Middle frontal gyrus (tissue), 1 donor: ENCODE measurements at regions not wholly inside any gene's neighbourhood (a gene's known extent, or its start where the extent isn't known, plus 50 kb on each side); places are given as distances from the start of the nearest gene placed in this dataset.
"Not testable (repeated sequence)": the region's sequence is repeated elsewhere in the genome, so short reads cannot be mapped to it uniquely, and the experiment has no call there.

Experiments
- DNase-seq: peaks from one replicate; pipeline ENCODE4 v3.0.0-alpha.2; 2015; ENCODE audit warnings: low spot score; ENCODE audit errors: extremely low spot score

DNA sequence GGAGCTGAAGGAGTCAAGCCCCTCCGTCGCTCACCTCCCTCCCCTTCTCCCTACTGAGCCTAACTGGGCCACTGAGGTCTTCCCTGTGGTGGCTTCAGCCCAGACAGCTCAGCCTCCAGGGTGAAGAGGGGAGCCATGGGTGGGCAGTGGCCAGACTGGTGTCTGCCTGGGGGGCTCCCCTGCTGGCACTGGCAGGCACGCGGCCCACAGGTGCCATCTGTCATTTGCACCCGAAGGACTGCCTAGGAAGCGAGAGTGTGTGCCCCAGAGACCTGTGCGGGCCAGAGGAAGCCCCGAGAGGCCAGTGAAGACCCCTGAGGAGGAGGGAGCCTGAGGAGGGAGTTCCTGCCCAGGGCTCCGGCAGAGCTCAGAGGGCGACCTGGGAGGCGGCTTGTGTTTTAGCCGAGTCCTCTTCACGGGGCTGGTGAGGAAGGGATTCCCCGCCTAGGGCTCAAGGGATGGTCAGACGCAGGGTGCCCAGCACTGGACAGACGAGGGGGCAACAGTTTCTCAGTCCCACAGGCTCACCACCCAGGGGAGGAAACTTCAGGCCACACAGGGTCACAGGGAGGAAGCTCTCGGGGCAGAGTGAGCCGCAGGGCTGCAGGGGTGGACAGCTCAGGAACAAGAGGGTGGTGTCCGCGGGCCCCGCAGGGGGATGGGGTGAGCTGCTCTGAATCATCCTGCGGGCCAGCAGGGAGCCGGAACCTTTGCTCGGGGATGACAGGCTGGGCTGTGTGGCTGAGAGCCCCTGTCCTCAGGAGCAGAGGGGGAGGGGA lies 76.2 kb upstream of the PPP2R2D start:
- DNase-seq, result no peak

DNA sequence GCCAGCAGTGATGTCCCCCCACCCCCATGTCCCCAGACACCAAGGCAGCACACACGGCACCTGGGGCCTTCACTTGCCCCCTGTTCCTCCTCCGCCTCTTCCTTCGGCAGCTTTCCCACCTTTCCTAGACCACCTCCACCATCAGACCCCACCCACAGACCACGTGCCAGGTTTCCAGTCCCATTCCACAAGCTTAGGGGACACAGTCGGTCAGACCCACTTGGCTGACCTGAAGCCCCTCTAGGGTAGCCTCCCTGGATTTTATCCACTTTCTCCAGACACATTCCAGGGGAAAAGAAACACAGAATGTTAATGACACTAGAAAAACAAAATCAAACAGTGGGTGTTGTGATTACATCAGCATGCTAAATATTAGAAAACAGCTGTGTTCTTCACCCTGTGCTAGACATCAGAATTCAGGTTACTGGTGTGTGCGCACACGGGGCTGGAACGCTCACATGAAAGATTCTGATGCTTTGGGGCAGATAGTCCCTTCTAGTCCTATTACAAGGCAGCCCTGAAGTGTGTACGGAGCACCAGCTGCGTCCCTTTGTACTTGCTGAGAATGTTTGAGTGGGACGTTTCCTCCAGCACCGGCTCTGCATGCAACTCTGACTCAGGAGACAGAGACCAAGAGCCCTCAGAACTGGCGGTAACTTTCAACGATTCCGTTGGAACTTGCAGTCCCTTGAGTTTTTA lies 75.5 kb upstream of the PPP2R2D start:
- peak; percentile 8 for DNase-seq

DNA sequence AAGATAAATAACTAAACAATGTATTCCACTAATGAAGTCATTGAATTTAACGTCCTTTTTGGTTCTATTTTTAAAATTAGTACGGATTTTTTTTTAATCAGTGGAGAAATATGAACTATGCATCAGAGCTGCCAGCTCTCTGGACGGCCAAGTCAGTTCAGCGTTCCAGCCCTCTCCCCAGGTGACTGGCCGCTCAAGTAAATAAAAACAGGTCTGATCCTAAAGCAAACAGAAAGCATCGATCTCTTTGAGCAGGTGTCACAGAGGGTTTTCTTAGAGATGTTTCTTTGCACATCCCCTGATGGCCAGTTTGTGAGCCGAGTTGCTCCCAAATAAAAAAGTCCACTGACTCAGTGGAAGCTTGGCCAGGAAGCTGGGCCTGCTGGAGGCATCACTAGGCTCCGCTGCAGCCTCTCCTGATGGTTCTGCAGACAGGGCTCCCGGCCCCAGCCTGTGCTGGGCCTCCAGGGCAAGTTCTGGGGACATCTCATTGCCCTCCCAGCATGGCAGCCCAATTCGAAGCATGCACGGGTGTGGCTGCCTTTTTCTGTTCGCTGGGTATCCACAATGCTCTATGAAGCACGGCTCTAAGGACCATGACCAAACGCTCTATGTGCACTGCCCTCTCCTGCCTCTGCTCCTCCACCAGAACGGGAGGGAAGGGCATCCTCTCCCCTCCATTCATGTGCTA lies 74.7 kb upstream of the PPP2R2D start:
- no peak for DNase-seq

DNA sequence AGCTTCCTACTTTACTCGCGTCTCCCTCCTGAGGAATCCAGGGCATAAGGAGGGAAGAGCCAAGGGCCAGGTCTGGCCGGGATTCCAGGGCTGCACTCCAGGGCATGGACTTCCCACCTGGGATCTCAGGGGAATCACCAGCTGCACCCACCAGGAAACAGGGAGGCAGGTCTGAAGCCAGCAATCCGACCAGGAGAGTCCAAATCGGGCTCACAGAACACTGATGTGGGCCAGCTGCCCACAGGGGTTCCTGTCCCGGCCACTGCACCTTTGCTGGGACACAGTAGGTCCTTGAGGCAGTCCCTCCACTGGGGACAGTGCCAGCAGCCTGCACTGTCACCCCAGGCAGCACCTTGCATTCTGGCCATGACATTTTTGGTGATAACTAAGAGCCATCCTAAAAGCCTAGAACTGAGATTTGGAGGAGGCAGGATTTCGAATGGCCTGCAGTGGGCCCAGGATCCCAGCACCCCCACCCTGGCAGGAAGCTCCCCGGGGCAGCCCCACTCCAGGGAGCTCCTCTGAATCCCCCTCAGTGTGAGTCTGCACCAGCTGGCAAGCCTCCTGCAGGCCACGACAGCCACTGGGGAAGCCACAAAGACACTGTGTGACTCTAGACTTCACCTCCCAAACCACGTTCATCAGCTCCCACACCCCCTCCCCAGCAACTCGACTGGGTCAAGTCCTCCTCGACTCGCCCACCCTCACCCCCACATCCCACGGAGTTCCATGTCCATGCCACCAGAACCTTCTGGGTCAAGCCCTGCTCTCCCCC lies 71.5 kb upstream of the PPP2R2D start:
- no peak for DNase-seq

DNA sequence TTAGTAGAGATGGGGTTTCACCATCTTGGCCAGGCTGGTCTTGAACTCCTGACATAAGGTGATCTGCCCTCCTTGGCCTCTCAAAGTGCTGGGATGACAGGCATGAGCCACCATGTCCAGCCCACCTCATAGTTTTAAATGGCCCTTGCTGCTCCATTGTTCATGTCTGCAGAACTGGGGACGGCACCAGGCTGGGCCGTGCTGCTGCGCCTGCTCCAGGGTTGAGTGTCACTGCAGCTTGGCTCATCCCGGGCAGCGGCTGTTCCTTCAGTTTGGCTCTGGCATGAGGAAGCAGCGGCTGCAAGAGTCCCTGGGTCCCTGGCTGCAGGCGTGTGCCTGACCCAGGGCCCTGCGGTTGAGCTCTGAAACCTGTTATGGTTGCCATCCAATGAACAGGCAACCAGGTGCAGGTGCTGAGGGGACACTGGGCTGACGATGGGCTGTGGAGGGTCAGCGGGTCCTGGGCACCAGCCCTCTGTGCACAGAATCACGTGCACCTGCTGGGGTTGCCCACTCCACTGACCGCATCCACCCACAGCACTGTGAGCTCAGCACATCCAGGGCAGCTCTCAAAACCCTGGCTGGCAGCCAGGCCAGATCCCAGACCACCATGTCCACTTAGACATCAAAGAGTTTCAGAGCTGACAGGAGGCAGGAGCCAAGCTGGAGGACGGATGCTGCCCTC lies 70.2 kb upstream of the PPP2R2D start:
- no peak for DNase-seq

DNA sequence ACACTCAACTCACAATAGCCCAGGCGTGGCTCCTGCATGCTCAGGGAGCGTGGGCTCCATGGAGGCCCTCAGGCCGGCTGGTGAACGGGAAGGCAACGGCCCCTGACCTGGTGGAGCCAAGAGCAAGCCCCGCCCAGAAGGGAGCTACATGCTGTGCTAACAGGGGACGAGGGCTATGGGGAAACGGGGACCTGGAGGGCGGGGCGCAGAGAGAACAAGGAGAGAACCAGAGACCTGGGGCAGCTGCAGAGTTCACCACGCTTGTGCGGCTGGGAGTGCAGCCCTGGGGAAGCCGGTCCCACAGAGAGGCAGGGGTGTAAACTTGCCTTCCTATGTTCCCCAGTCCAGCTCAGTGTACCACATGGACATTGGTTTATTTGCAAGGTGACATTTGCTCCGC lies 69.2 kb upstream of the PPP2R2D start:
- no peak for DNase-seq

DNA sequence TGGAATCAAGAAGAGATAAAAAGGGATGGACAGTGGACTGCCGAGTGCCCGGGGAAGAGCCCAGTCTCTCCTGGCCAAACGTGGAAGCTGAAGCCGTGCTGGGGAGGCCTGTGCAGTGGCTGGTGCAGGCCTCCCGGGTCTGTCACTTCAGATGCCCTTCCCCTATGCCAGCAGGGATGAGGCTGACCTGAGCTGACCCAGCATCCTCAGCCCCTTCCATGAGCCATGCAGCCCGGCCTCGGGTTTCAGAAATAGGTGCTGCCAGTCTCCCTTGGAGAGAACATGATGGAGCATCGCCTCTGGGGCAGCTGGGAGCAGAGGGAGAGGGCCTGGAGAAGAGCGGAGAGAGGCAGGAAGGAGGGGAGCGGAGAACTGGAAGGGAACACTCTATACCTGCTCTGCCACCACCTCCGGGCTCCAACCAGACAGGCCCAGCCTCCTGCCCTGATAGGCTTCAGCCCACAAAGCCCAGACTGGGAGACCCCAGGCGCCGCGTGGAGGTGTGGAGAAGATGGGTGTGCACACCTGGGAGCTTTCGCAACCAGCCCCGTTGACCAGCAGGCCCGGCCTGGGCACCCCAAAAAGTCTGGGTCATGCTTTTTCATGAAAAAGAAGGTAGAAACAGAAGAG lies 68.6 kb upstream of the PPP2R2D start:
- DNase-seq, result no peak

DNA sequence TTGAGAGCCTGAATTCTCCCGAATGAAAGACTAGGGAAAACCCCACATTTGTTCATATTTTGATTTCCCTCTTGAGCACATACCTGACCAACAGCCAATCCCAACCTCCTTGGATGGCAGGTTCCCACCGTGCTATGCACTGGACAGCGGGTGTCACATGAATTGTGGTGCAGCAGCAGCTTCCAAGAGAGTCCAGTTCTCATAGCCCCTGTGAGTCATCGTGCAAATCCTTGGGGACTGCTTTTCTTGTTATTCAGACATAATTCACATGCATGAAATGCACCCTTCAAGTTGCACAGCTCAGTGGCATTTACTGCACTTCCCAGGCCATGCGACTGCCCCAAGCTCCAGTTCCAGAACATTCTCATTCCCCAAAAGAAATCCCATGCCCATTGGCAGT lies 67.8 kb upstream of the PPP2R2D start:
- no peak for DNase-seq

DNA sequence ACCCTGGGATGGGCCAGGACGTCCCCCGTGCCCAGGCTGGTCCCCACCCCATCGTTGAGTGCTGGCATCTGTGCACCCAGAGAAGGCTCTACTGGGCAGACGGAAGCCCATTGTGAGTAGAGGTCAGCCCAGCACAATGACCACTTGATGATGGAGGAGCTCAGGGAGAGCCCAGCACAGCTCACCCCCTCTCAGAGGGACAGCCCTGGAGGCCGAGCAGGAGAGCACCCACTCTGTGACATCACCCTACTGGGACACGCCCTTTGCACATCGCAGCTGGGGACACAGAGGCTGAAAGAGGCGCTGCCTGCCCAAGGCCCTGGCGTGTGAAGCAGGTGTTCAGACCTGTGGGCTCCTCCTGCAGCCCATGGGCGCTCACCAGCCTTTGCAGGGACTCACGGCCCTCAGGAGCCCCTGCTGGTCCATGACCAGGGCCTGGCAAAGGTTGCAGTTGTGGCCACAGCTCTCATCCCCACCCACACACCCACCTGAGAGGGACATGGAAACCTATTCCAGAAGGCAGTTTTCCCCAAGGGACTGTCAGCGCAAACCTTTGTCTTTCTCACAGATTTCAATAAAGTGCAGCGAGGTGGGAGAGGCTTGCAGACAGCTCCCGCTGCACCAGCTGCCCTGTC lies 67.2 kb upstream of the PPP2R2D start:
- no peak for DNase-seq

DNA sequence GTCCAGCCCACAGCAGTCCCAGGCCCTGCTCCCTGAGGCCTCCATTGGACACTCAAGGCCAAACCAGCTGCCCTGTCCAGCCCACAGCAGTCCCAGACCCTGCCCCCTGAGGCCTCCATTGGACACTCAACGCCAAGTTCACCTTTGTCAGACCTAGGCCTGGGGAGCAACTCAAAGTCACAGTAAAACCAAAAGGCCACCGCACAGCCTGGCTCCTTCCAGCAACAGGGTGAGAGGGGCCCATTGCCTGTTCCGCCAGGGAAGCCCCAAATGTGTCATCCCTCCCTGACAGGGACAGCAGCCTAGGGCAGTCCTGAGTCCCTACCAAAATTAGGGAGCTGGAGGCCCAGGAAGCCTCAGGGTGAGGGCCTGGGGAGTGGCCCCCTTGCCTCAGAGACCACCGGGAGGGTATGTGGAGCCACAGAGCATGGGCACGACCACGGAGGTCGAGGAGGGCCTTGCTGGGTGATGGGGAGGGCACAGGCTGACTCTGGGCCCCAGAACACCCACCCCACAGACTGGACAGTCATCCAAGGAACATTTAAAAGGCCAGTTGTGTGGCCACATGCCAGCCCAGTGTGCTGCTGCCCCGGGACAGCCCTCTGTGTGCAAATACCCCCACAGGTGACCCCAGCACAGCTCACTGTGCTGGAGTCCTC lies 66.5 kb upstream of the PPP2R2D start:
- DNase-seq, result no peak

DNA sequence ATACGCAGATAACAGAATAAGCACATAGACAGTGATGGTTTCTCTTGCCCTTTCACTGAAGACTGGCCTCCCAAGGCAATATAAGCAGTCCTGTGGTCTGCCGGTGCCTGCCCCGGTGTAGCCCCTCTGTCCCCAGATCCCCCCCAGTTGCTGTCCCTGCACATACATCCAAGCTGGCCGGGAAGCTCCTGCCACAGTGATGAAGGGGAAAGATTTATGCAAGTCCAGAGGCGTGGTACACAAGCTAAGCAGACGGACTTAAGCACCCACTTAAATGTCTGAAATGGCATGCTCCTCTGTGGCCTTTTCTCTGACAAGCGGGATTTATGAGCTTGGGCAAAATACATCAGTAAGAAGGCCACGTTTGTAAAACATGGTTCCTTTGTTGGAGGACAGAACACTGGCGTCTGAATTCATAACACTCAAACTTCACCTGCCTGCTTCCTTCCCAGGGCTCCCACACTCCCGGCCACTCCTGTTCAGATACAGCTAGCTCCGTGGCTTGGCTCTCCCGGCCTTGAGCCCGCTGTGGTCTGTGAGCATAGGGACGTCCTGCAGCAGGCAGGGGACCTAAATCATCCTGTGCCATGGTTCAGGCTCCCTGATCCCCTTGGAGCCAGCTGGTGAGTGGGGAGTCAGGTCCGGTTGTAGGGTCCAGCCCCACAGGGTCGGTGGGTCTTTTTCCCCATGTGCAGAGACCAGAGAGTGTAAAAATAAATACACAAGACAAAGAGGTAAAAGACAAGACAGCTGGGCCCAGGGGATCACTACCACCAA lies 61.7 kb upstream of the PPP2R2D start:
- no peak for DNase-seq

DNA sequence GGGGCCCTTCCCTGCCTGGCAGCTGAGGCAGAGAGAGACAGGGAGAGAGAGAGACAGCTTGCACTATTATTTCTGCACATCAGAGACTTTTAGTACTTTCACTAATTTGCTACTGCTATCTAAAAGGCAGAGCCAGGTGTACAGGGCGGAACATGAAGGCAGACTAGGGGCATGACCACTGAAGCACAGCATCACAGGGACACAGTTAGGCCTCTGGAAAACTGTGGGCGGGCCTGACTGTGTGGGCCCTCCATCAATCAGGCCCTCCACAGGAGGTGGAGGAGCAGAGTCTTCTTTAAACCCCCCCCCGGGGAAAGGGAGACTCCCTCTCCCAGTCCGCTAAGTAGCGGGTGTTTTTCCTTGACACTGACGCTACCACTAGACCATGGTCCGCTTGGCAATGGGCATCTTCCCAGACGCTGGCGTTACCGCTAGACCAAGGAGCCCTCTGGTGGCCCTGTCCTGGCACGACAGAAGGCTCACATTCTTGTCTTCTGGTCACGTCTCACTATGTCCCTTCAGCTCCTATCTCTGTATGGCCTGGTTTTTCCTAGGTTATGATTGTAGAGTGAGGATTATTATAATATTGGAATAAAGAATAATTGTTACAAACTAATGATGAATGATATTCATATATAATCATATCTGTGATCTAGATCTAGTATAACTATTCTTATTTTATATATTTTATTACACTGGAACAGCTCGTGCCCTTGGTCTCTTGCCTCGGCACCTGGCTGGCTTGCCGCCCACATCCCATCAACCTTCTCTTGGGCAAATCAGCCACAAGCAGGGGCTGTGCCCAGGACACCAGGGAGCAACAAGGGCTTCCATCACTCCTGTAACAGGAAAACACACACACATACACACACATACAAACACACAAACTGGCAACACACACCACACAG lies 60.7 kb upstream of the PPP2R2D start:
- DNase-seq, result not testable (repeated sequence)

DNA sequence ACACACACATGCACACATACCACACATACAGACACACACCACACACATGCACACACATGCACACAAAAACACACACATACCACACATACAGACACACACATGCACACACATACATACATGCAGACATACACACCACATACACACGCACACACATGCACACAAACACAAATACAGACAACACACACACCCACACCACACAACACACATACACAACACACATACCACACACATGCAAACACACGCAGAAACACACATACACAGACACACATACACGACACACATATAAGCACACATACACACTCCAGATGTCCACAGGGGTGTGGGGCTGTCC lies 60.1 kb upstream of the PPP2R2D start:
- DNase-seq, result no peak

DNA sequence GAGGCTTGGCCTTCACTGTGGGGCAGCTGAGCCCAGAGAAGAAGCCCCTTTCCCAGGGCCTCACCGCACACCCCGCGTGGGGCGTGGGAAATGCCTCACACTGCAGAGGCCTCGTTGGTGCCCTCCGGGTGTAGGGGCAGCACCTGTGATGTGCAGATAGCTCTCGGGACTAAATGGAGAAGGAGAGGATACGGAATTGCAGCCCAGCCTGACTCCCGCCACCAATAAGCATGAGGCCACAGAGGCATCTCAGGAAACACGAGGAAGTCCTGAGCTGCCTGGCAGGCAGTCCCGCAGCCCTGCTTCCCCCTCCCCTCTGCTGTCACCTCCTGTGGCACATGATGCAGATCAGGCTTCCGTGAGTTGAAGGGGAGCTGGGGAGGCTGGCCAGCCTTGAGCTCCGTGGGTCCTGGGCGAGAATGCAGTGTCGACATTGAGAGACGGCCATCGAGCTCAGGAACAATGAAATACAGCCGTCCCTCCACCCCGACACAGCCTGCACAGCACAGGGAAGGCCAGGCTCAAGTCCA lies 59.6 kb upstream of the PPP2R2D start:
- no peak for DNase-seq

DNA sequence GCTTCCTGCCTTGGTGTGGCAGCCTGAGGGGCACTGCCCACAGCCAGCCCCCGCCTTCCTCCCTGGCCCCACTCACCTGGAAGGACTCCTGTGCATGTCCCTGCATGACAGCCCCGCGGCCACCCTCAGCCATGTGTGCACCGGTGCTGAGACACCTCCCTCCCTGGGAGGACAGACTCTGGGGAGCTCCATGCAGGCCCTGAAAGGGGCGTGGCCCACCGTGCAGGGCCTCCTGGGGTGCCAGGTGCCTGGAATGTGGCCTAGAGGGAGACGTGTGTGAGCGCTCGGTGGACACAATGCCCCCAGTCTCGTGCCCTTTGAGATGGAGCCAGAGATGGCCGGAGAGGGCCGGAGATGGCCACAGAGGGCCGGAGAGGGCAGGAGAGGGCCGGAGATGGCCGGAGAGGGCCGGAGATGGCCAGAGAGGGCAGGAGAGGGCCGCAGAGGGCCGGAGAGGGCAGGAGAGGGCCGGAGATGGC lies 59.1 kb upstream of the PPP2R2D start:
- DNase-seq, result no peak

DNA sequence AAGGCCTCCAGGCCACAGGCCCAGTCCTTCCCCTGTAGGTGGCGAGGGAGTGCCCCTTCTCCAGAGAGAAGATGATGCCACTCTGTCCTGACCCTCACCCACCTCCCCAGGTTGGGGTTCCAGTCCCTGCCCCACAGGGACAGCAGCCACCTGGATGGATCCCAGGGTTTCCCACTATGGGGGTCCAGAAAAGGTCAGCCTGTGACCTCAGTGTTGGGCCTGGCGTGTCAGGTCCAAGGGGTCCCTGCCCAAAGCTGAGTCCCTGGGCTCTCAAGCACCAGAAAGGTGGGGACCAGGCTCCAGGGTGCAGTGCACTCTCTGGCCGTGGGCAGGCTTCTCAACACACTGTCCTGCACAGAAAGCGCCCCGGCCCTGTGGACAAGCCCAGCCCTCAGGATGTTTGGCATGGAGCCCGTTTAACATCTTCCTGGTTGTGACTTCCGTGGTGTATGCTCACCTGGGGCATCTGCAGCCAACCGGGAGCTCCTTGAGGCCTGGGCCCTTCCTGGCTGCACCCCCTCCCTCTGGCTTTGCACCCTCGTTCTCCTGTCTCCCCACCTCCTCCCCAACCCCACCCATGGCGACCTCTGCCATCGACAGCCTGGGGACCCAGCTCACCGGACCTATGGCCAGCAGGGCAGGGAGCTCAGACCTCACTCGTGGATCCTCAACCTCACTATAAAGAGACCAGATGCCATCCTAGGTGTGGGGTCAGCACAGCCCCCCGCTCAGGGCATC lies 58.3 kb upstream of the PPP2R2D start:
- DNase-seq, result no peak

DNA sequence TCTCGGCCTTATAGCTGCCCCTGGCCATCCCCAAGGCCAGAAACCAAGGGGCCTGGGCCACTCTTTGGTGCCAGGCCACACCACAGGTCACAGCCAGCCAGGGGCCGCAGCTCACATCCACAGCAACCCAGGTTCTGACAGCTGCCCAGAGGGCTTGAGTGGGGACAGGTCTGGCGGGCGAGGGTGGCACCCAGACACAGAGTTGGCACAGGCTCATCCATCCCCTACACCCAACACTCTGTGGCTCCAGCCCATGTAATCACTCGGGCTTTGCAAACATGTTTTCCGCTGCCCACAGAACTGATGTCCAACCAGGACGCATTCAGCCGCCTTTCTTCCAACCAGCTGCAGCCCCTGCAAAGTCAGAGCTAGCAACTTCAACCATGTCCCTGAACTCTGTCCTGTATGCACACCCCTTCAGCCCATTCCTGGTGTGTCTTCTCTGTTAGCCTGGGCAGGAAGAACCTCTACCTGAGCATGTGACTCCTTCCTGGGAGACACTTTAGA lies 57.7 kb upstream of the PPP2R2D start:
- no peak for DNase-seq
